HepG2 (cell line): ENCODE measurements at regions not wholly inside any gene's neighbourhood (a gene's known extent, or its start where the extent isn't known, plus 50 kb on each side); places are given as distances from the start of the nearest gene placed in this dataset.

ENCODE experiments used
- ATAC-seq: fragments of 200-7000 bp; cut with Tn5 transposase; 3 replicates; pipeline ENCODE4 v1.9.1; 2020; ENCODE audit warnings: mild to moderate bottlenecking, moderate library complexity
- BruUV-seq: library from RNA; stranded (reverse); fragments of 400-500 nt; replicated peaks from 2 replicates; lab custom pipeline; 2021; lab: Mats Ljungman, UMichigan
- CTCF ChIA-PET: fragments of 300-600 bp; formaldehyde crosslinking; extraction: SDS; loops from one replicate; lab custom pipeline; 2021; ENCODE audit warnings: low total read pairs, inconsistent platforms, low intra/inter-chr PET ratio; lab: Yijun Ruan, JAX
- POLR2A ChIA-PET: fragments of 350-600 bp; sonication (Branson Sonifier 250); formaldehyde crosslinking; loops from one replicate; lab custom pipeline; 2020; ENCODE audit warnings: antibody characterized with exemption, inconsistent platforms; lab: Yijun Ruan, JAX
- DNase-seq: peaks from one replicate; pipeline ENCODE4 v3.0.0-alpha.2; 2015; ENCODE audit warnings: low spot score
- FAIRE-seq: peaks from 3 replicates; lab custom pipeline; 2011; peaks lifted over from hg19 to GRCh38; lab: Jason Lieb, UNC
- H2AFZ ChIP-seq: one replicate; pipeline ENCODE4 v1.6.1; 2011; ENCODE audit warnings: low read length, inconsistent platforms
- H3K27ac ChIP-seq: fragments of 300-600 bp; 3 replicates; pipeline ENCODE4 v1.8.0; 2011; ENCODE audit warnings: mixed run types, mild to moderate bottlenecking, mixed read lengths, low read length, inconsistent platforms; ENCODE audit not compliant: insufficient read depth; ENCODE audit errors: extremely low read length
- H3K27me3 ChIP-seq, 2 experiments: fragments of 200-600 bp in 1 of 2; 2 replicates in 1 of 2; 3 replicates in 1 of 2; pipeline versions ENCODE4 v1.6.0 to v1.8.0; 2011; ENCODE audit warnings: low read length in 2 of 2, mild to moderate bottlenecking in 2 of 2, moderate library complexity in 2 of 2, inconsistent platforms in 1 of 2; ENCODE audit not compliant: insufficient read depth in 2 of 2, control insufficient read depth in 1 of 2
- H3K36me3 ChIP-seq, 2 experiments: fragments of 200-600 bp in 1 of 2; replicated peaks in 1 of 2; 2 replicates in 1 of 2; 3 replicates in 1 of 2; pipeline versions ENCODE4 v1.5.1 to v1.8.0; 2011; ENCODE audit warnings: low read length in 2 of 2, inconsistent platforms in 1 of 2; ENCODE audit not compliant: insufficient read depth in 2 of 2, control insufficient read depth in 1 of 2
- H3K4me1 ChIP-seq: 2 replicates; pipeline ENCODE4 v1.5.1; 2012; ENCODE audit warnings: low read length, inconsistent platforms; ENCODE audit not compliant: insufficient read depth
- H3K4me2 ChIP-seq: 2 replicates; pipeline ENCODE4 v1.6.0; 2011; ENCODE audit warnings: low read depth, low read length, inconsistent platforms
- H3K4me3 ChIP-seq, 3 experiments: fragments of 200-600 bp in 1 of 3; sonication (generic), shearing (Covaris generic) in 1 of 3; replicated peaks in 1 of 3; 2 replicates each; pipeline ENCODE4 v1.5.1; 2011 to 2016; ENCODE audit warnings: low read length in 3 of 3, inconsistent platforms in 2 of 3, low read depth in 2 of 3, mild to moderate bottlenecking in 2 of 3, control low read depth in 1 of 3, mixed read lengths in 1 of 3; ENCODE audit not compliant: insufficient read depth in 1 of 3
- H3K79me2 ChIP-seq: one replicate; pipeline ENCODE4 v1.6.1; 2011; ENCODE audit warnings: low read length, inconsistent platforms; ENCODE audit not compliant: insufficient read depth
- H3K9ac ChIP-seq: 2 replicates; pipeline ENCODE4 v1.6.0; 2011; ENCODE audit warnings: mild to moderate bottlenecking, low read depth, low read length, inconsistent platforms; ENCODE audit not compliant: insufficient read depth
- H3K9me3 ChIP-seq: 2 replicates; pipeline ENCODE4 v1.5.1; 2012; ENCODE audit warnings: mild to moderate bottlenecking, low read length
- H4K20me1 ChIP-seq: 2 replicates; pipeline ENCODE4 v1.6.0; 2011; ENCODE audit warnings: inconsistent platforms, mild to moderate bottlenecking, low read length, moderate library complexity; ENCODE audit not compliant: insufficient read depth
- NCOA1 ChIP-seq: sonication (generic); formaldehyde crosslinking; IDR thresholded peaks from 2 replicates; pipeline ENCODE4 v1.9.0; 2021; ENCODE audit warnings: missing genetic modification reagents
- SRF ChIP-seq: IDR thresholded peaks from 2 replicates; pipeline ENCODE4 v1.6.1; 2011; ENCODE audit warnings: mild to moderate bottlenecking, low read depth, low read length, moderate library complexity
- TIGD3 ChIP-seq: sonication (generic); formaldehyde crosslinking; IDR thresholded peaks from 2 replicates; pipeline ENCODE4 v1.5.1; 2020; ENCODE audit warnings: mild to moderate bottlenecking, missing genetic modification reagents, borderline replicate concordance
- WGBS: methylation state at CpG from one replicate; pipeline ENCODE4 v1.1.6; 2017; ENCODE audit warnings: low lambda C conversion rate; 5-methylcytosine and 5-hydroxymethylcytosine counted together
- in situ Hi-C: cut with HindIII; loops from 2 replicates; pipeline ENCODE4 v1.10.0; 2017; ENCODE audit warnings: low pct_unique_long_range_greater_than_20kb; ENCODE audit not compliant: extremely low pct_ligation_motif_present
- intact Hi-C: fragments of 100-400 bp; cut with micrococcal nuclease; formaldehyde crosslinking; loops from one replicate; pipeline ENCODE4 v1.10.0; 2022; ENCODE audit not compliant: unreplicated experiment
- TF ChIP-seq, protein P1 (sequence below): sonication (generic); formaldehyde crosslinking; IDR thresholded peaks from 2 replicates; pipeline ENCODE4 v1.4.0; 2020; ENCODE audit warnings: missing genetic modification reagents
- TF ChIP-seq, protein P2 (sequence below): sonication (generic); formaldehyde crosslinking; IDR thresholded peaks from 2 replicates; pipeline ENCODE4 v1.8.1; 2023; ENCODE audit warnings: missing genetic modification reagents, inconsistent platforms, borderline replicate concordance

GRCh38 chr13:81888855-81889254, 1547.9 kb upstream of the SPRY2 start:
- CTCF ChIA-PET = no interaction called here
- FAIRE-seq (no peak), DNase-seq (no peak)
- intact Hi-C loops = no loop called here
- Histone ChIP-seq H3K79me2 (no peaks in the 10 kb centered on the region), H3K9me3 (peaks cover 6% of the 10 kb centered on the region; the same call in 1 of the 2 replicates), H3K4me3 (no peak overlapping the region)
- in situ Hi-C loops = no loop called here
- TF ChIP-seq NCOA1 (CRISPR knock-in tag) = no peak
- TF ChIP-seq SRF = no peak
- TF ChIP-seq, protein P1, sequence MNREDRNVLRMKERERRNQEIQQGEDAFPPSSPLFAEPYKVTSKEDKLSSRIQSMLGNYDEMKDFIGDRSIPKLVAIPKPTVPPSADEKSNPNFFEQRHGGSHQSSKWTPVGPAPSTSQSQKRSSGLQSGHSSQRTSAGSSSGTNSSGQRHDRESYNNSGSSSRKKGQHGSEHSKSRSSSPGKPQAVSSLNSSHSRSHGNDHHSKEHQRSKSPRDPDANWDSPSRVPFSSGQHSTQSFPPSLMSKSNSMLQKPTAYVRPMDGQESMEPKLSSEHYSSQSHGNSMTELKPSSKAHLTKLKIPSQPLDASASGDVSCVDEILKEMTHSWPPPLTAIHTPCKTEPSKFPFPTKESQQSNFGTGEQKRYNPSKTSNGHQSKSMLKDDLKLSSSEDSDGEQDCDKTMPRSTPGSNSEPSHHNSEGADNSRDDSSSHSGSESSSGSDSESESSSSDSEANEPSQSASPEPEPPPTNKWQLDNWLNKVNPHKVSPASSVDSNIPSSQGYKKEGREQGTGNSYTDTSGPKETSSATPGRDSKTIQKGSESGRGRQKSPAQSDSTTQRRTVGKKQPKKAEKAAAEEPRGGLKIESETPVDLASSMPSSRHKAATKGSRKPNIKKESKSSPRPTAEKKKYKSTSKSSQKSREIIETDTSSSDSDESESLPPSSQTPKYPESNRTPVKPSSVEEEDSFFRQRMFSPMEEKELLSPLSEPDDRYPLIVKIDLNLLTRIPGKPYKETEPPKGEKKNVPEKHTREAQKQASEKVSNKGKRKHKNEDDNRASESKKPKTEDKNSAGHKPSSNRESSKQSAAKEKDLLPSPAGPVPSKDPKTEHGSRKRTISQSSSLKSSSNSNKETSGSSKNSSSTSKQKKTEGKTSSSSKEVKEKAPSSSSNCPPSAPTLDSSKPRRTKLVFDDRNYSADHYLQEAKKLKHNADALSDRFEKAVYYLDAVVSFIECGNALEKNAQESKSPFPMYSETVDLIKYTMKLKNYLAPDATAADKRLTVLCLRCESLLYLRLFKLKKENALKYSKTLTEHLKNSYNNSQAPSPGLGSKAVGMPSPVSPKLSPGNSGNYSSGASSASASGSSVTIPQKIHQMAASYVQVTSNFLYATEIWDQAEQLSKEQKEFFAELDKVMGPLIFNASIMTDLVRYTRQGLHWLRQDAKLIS (CRISPR knock-in tag) = no peak
- no peak for TF ChIP-seq TIGD3 (CRISPR knock-in tag)
- TF ChIP-seq, protein P2, sequence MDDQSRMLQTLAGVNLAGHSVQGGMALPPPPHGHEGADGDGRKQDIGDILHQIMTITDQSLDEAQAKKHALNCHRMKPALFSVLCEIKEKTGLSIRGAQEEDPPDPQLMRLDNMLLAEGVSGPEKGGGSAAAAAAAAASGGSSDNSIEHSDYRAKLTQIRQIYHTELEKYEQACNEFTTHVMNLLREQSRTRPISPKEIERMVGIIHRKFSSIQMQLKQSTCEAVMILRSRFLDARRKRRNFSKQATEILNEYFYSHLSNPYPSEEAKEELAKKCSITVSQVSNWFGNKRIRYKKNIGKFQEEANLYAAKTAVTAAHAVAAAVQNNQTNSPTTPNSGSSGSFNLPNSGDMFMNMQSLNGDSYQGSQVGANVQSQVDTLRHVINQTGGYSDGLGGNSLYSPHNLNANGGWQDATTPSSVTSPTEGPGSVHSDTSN (CRISPR knock-in tag) = no peak
- TF ChIP-seq, all 625 proteins: peak for 0
- POLR2A ChIA-PET = no interaction called here
- Histone ChIP-seq H3K9ac (no peak overlapping the region), H3K36me3 (no peaks in the 10 kb centered on the region), H4K20me1 (no peaks in the 10 kb centered on the region), H3K4me1 (no peaks in the 10 kb centered on the region), H3K27ac (no peak overlapping the region), H3K27me3 (no peaks in the 10 kb centered on the region), H3K4me2 (no peak overlapping the region), H2AFZ (no peak overlapping the region)
- WGBS = no CpG with 5 or more reads among the region's 2 CpGs
- BruUV-seq = no TSS peak
- no peak for ATAC-seq
